ENCODE measurements at regions not wholly inside any gene's neighbourhood (a gene's known extent, or its start where the extent isn't known, plus 50 kb on each side); places are given as distances from the start of the nearest gene placed in this dataset.

DNA sequence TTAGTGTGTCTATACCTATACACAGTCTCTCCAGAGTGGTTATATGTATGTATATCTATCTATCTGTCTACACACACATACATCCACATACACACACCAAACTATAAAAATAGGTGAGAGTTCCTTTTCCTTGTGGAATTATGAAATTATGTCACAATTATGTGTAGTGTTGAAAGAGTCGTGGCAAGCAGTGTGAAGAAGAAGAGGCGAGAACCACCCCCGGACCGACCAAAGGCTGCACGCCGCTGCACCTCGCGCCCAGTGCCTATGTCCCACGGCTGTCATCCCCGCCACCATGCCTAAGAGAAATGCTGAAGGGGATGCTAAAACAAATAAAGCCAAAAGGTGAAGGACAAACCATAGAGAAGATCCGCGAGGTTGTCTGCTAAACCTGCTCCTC, 95.0 kb upstream of the RAP2B start:
- ChIA-PET RAD21 (ENCODE audit: low non-redundant PET in 1 of 2, low total read pairs in 2 of 2, uncharacterized antibody in 2 of 2, unreplicated experiment in 2 of 2) (no interaction called here), CTCF (no interaction called here), POLR2A (no interaction called here)
- Histone ChIP-seq H4K20me1 (ENCODE audit: insufficient read depth) (no peaks in the 10 kb centered on the region), H3K9me2 (ENCODE audit: insufficient read depth) (no peaks in the 10 kb centered on the region), H3K27ac (ENCODE audit: low read depth, low read length) (no peak overlapping the region), H3K4me3 (replicated peaks in 1 of 2; ENCODE audit: low read depth in 1 of 2, low read length in 2 of 2) (no peak overlapping the region), H3K9ac (ENCODE audit: low read length) (no peak overlapping the region), H3K27me3 (ENCODE audit: insufficient read depth, low read length) (no peaks in the 10 kb centered on the region), H3K79me2 (ENCODE audit: insufficient read depth, low read length) (no peaks in the 10 kb centered on the region), H3K9me3 (ENCODE audit: control insufficient read depth in 1 of 2, insufficient read depth in 1 of 2, low read depth in 1 of 2, low read length in 2 of 2) (no peaks in the 10 kb centered on the region), H3K4me2 (ENCODE audit: low read length) (no peak overlapping the region), H3K4me1 (ENCODE audit: control insufficient read depth in 1 of 2, insufficient read depth in 2 of 2, low read length in 2 of 2) (no peaks in the 10 kb centered on the region), H2AFZ (ENCODE audit: low read depth, low read length, poor library complexity, severe bottlenecking) (no peak overlapping the region), H3K36me3 (ENCODE audit: control insufficient read depth in 1 of 2, insufficient read depth in 2 of 2, low read length in 2 of 2) (no peaks in the 10 kb centered on the region)
- intact Hi-C loops (cut with micrococcal nuclease), result no loop called here
- TF ChIP-seq POLR2AphosphoS5 (IDR thresholded peaks at IDR 0.05; ENCODE audit: low read depth, low read length) (no peak), TCF7L2 (IDR thresholded peaks at IDR 0.05; ENCODE audit: borderline replicate concordance, extremely low read depth, insufficient read depth, insufficient read length) (no peak), EGR1 (IDR thresholded peaks at IDR 0.05; ENCODE audit: low read depth) (no peak)
- TF ChIP-seq, protein P1, sequence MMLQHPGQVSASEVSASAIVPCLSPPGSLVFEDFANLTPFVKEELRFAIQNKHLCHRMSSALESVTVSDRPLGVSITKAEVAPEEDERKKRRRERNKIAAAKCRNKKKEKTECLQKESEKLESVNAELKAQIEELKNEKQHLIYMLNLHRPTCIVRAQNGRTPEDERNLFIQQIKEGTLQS (IDR thresholded peaks at IDR 0.05), result no peak
- ATAC-seq, result no peak
- no TSS peak for BruUV-seq (replicated peaks)
- DNase-seq (ENCODE audit: low read depth, low spot score), result no peak

DNA sequence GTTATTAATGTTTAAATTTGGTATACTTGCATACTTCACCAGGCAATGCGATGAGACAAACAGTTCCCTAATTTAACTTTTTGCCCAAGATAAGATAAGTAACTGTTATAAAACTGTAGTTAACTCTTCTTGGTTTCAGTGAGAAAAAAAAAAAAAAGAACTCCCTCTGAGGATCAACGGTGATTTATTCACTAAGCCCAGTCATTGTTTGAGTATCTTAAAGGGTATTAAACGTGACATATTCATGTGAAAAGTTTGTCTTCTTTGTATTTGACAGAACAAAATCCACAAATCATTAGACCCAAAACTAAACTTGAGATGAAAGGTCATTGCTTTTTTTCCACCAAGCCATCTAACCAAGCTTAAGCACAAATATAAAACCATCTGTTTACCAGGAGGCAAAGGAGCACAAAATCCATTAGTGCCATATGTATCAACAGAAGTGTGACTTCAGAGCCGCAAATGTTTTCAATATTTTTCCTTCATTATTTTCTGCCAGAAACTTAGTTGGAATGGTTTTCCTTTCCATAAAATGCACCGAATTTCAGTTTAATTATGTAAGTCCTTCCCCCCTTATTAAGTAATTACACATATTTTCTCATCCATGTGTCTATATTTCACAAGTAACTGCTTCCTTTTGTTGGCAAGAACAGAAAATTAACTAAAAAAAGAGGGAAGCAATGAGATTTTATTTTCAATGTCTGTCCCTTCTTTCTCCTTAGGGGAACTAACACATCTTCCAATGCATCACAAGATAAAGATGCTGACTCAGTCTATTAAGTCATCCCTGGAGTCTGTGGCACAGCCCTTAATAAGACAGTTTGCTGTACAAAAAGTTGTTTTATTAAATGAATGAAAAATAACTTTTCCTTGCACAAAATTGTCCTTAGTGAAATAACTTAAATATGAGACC, 92.2 kb upstream of the RAP2B start:
- no peak overlapping the region for H3K4me3 ChIP-seq (replicated peaks in 1 of 2; ENCODE audit: low read depth in 1 of 2, low read length in 2 of 2)
- H3K9me3 ChIP-seq (ENCODE audit: control insufficient read depth in 1 of 2, insufficient read depth in 1 of 2, low read depth in 1 of 2, low read length in 2 of 2), result no peaks in the 10 kb centered on the region
- no peaks in the 10 kb centered on the region for H3K79me2 ChIP-seq (ENCODE audit: insufficient read depth, low read length)
- no peaks in the 10 kb centered on the region for H3K9me2 ChIP-seq (ENCODE audit: insufficient read depth)
- POLR2A ChIA-PET, result no interaction called here
- CTCF ChIA-PET, result no interaction called here
- no peaks in the 10 kb centered on the region for H3K36me3 ChIP-seq (ENCODE audit: control insufficient read depth in 1 of 2, insufficient read depth in 2 of 2, low read length in 2 of 2)
- DNase-seq (ENCODE audit: low read depth, low spot score) (no peak), ATAC-seq (no peak)
- no peaks in the 10 kb centered on the region for H3K4me1 ChIP-seq (ENCODE audit: control insufficient read depth in 1 of 2, insufficient read depth in 2 of 2, low read length in 2 of 2)
- no peaks in the 10 kb centered on the region for H4K20me1 ChIP-seq (ENCODE audit: insufficient read depth)
- intact Hi-C loops (cut with micrococcal nuclease), result no loop called here
- H3K27me3 ChIP-seq (ENCODE audit: insufficient read depth, low read length), result no peaks in the 10 kb centered on the region
- no peak overlapping the region for H3K9ac ChIP-seq (ENCODE audit: low read length)
- H2AFZ ChIP-seq (ENCODE audit: low read depth, low read length, poor library complexity, severe bottlenecking), result no peak overlapping the region
- BruUV-seq (replicated peaks), result no TSS peak
- no peak overlapping the region for H3K4me2 ChIP-seq (ENCODE audit: low read length)
- H3K27ac ChIP-seq (ENCODE audit: low read depth, low read length), result no peak overlapping the region
- RAD21 ChIA-PET (ENCODE audit: low non-redundant PET in 1 of 2, low total read pairs in 2 of 2, uncharacterized antibody in 2 of 2, unreplicated experiment in 2 of 2), result no interaction called here
- TF ChIP-seq, protein P2, sequence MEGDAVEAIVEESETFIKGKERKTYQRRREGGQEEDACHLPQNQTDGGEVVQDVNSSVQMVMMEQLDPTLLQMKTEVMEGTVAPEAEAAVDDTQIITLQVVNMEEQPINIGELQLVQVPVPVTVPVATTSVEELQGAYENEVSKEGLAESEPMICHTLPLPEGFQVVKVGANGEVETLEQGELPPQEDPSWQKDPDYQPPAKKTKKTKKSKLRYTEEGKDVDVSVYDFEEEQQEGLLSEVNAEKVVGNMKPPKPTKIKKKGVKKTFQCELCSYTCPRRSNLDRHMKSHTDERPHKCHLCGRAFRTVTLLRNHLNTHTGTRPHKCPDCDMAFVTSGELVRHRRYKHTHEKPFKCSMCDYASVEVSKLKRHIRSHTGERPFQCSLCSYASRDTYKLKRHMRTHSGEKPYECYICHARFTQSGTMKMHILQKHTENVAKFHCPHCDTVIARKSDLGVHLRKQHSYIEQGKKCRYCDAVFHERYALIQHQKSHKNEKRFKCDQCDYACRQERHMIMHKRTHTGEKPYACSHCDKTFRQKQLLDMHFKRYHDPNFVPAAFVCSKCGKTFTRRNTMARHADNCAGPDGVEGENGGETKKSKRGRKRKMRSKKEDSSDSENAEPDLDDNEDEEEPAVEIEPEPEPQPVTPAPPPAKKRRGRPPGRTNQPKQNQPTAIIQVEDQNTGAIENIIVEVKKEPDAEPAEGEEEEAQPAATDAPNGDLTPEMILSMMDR (IDR thresholded peaks at IDR 0.05 in 2 of 3, conservative IDR thresholded peaks at IDR 0.05 in 1 of 3; ENCODE audit: borderline replicate concordance in 1 of 3, insufficient read depth in 1 of 3, low read depth in 2 of 3, low read length in 2 of 3), result no peak
- no peak for TF ChIP-seq CEBPB (IDR thresholded peaks at IDR 0.05; ENCODE audit: low read depth)
- TF ChIP-seq, protein P3, sequence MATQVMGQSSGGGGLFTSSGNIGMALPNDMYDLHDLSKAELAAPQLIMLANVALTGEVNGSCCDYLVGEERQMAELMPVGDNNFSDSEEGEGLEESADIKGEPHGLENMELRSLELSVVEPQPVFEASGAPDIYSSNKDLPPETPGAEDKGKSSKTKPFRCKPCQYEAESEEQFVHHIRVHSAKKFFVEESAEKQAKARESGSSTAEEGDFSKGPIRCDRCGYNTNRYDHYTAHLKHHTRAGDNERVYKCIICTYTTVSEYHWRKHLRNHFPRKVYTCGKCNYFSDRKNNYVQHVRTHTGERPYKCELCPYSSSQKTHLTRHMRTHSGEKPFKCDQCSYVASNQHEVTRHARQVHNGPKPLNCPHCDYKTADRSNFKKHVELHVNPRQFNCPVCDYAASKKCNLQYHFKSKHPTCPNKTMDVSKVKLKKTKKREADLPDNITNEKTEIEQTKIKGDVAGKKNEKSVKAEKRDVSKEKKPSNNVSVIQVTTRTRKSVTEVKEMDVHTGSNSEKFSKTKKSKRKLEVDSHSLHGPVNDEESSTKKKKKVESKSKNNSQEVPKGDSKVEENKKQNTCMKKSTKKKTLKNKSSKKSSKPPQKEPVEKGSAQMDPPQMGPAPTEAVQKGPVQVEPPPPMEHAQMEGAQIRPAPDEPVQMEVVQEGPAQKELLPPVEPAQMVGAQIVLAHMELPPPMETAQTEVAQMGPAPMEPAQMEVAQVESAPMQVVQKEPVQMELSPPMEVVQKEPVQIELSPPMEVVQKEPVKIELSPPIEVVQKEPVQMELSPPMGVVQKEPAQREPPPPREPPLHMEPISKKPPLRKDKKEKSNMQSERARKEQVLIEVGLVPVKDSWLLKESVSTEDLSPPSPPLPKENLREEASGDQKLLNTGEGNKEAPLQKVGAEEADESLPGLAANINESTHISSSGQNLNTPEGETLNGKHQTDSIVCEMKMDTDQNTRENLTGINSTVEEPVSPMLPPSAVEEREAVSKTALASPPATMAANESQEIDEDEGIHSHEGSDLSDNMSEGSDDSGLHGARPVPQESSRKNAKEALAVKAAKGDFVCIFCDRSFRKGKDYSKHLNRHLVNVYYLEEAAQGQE (IDR thresholded peaks at IDR 0.05; ENCODE audit: low read depth), result no peak
- TF ChIP-seq EZH2phosphoT487 (IDR thresholded peaks at IDR 0.05; ENCODE audit: borderline replicate concordance), result no peak
- TF ChIP-seq POLR2A (IDR thresholded peaks at IDR 0.05; ENCODE audit: borderline replicate concordance, extremely low read depth, insufficient read depth, insufficient read length), result no peak
- no peak for TF ChIP-seq TCF7L2 (IDR thresholded peaks at IDR 0.05; ENCODE audit: borderline replicate concordance, extremely low read depth, insufficient read depth, insufficient read length)
- TF ChIP-seq YY1 (IDR thresholded peaks at IDR 0.05; ENCODE audit: extremely low read depth, insufficient replicate concordance, low read depth, low read length), result no peak
- TF ChIP-seq, protein P1 (IDR thresholded peaks at IDR 0.05), result no peak
